Right lobe of liver (tissue), 4 donors: ENCODE measurements at regions not wholly inside any gene's neighbourhood (a gene's known extent, or its start where the extent isn't known, plus 50 kb on each side); places are given as distances from the start of the nearest gene placed in this dataset.
"Not testable (repeated sequence)": the region's sequence is repeated elsewhere in the genome, so short reads cannot be mapped to it uniquely, and the experiment has no call there.

Experiments
- POLR2A ChIP-seq: fragments of 450-650 bp; IDR thresholded peaks from one replicate; pipeline ENCODE4 v1.6.1; 2017; ENCODE audit warnings: antibody characterized with exemption, mild to moderate bottlenecking
- TF ChIP-seq, protein P1 (sequence below), 4 donors: fragments of 200-600 bp in 3 of 4; fragments of 450-650 bp in 1 of 4; IDR thresholded peaks; one replicate each; pipeline versions ENCODE4 v1.5.1 to v1.8.0; 2016 to 2022; ENCODE audit warnings: antibody characterized with exemption in 4 of 4, mild to moderate bottlenecking in 2 of 4
- donor health status: DM: no; HTN: no; CAD: no.
- donor health status: DM: no; HTN: no; CAD: no.
- donor health status: DM: no; HTN: yes; CAD: no.

DNA sequence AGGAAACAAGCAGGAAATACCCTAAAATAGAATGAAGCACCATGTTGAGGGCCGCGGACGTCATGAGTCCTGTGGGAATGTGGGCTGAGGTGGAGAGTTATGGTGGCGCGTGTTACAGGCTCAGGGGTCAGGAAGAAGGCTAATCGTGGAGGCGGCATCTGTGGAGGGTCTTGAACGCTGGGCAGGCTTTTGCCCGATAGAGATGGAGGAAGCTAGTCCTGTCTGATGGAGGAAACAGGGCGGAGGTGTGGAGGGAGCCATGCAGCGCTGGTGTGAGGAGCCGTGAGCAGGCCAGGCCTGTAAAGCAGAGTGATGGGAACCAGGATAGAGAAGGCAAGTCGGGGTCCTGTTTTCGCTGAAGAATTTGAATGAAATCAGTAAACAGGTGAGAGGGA, 4566.1 kb upstream of the OR11H1 start:
- TF ChIP-seq, protein P1, sequence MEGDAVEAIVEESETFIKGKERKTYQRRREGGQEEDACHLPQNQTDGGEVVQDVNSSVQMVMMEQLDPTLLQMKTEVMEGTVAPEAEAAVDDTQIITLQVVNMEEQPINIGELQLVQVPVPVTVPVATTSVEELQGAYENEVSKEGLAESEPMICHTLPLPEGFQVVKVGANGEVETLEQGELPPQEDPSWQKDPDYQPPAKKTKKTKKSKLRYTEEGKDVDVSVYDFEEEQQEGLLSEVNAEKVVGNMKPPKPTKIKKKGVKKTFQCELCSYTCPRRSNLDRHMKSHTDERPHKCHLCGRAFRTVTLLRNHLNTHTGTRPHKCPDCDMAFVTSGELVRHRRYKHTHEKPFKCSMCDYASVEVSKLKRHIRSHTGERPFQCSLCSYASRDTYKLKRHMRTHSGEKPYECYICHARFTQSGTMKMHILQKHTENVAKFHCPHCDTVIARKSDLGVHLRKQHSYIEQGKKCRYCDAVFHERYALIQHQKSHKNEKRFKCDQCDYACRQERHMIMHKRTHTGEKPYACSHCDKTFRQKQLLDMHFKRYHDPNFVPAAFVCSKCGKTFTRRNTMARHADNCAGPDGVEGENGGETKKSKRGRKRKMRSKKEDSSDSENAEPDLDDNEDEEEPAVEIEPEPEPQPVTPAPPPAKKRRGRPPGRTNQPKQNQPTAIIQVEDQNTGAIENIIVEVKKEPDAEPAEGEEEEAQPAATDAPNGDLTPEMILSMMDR (IDR thresholded peaks at IDR 0.05) = not testable (repeated sequence)
- TF ChIP-seq POLR2A = not testable (repeated sequence)
